ENCODE measurements at regions not wholly inside any gene's neighbourhood (a gene's known extent, or its start where the extent isn't known, plus 50 kb on each side); places are given as distances from the start of the nearest gene placed in this dataset.

GRCh38 chr6:76817429-76817828 lies 645.9 kb downstream of the HTR1B start:
- TF ChIP-seq CTCF (IDR thresholded peaks at IDR 0.05; ENCODE audit: insufficient read depth, low read length, severe bottlenecking), result no peak
- DNase-seq (ENCODE audit: low read depth) (no peak), FAIRE-seq (no peak)
- Histone ChIP-seq H3K27me3 (ENCODE audit: control insufficient read depth, insufficient read depth, low read length) (no peaks in the 10 kb centered on the region), H3K36me3 (ENCODE audit: control insufficient read depth, insufficient read depth, low read length) (no peaks in the 10 kb centered on the region), H3K4me3 (ENCODE audit: low read depth, low read length) (no peak overlapping the region)

DNA sequence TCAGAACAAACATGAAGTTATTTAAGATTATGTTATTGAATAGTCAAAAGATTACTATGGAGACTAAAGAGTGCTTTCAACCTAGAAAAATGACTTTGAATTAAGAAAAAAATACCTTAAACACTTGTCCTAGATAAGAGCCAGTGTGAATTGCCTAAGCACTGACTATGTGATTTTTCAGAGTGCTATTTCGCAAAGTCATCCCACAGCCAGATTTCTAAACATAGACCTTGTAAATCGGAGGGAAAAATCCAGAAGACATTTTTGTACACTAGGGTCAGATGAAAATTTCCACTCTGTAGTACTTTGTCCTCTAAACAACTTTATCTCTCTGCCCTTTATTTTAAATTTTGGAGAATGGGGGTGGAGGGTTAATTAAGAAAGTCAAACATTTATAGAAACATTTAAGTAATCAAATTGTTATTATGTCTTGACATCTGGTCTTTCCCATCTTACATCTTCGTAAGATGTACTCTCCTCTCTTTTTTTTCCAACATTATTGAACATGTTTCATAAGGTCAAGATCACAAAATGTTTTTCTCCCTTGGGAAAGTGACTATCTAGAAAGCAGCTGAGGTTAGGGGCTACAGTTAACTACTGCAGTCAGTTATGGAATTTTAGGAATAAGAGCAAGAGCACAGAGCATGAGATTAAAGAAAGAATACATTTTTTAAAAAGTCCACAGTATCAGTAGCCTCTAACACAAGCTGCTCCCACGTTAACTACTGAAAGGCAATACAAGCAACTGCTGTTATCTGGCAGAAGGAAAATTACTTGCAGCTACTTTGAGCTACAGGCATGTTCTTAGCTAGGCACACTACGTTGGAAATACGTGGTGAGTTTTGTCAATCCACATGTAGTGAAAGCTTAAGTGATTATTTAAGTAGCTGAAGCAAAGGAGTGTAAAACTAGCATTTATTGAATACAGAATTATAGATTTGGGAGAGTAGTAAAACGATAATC lies 648.5 kb downstream of the HTR1B start:
- no peaks in the 10 kb centered on the region for H3K27me3 ChIP-seq (ENCODE audit: control insufficient read depth, insufficient read depth, low read length)
- FAIRE-seq, result no peak

DNA sequence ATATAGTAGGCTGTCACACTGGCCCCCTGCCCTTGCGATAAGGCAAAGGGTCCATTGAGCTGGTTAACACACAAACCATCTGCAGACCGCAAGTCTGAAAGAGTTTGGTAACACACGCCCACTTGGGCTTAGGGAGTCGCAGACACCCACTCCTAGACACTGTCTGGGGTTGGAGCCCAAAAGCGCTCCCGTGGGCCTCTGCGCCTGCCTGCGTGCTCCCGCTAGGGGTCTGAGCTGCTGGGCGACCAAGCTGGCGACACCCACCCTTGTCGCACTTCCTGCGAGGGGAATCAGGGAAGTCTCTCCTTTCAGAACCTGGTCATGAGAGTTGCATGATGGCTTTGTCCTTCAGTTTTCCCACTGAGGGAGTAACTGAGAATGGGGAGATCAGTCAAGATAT lies 653.0 kb downstream of the HTR1B start:
- TF ChIP-seq CTCF (IDR thresholded peaks at IDR 0.05; ENCODE audit: insufficient read depth, low read length, severe bottlenecking), result no peak
- FAIRE-seq, result no peak

More for the DNA sequence above, 648.5 kb downstream of the HTR1B start:
- no peak for TF ChIP-seq CTCF (IDR thresholded peaks at IDR 0.05; ENCODE audit: insufficient read depth, low read length, severe bottlenecking)
- Histone ChIP-seq H3K36me3 (ENCODE audit: control insufficient read depth, insufficient read depth, low read length) (no peaks in the 10 kb centered on the region), H3K4me3 (ENCODE audit: low read depth, low read length) (no peak overlapping the region)
- DNase-seq (ENCODE audit: low read depth), result no peak

GRCh38 chr6:76803038-76803580 lies 660.2 kb downstream of the HTR1B start:
- H3K4me3 ChIP-seq (ENCODE audit: low read depth, low read length), result no peak overlapping the region
- FAIRE-seq (no peak), DNase-seq (ENCODE audit: low read depth) (no peak)
- H3K27me3 ChIP-seq (ENCODE audit: control insufficient read depth, insufficient read depth, low read length), result no peaks in the 10 kb centered on the region
- no peaks in the 10 kb centered on the region for H3K36me3 ChIP-seq (ENCODE audit: control insufficient read depth, insufficient read depth, low read length)
- TF ChIP-seq CTCF (IDR thresholded peaks at IDR 0.05; ENCODE audit: insufficient read depth, low read length, severe bottlenecking), result no peak

More for the DNA sequence above, 653.0 kb downstream of the HTR1B start:
- no peaks in the 10 kb centered on the region for H3K36me3 ChIP-seq (ENCODE audit: control insufficient read depth, insufficient read depth, low read length)
- no peak for DNase-seq (ENCODE audit: low read depth)
- no peak overlapping the region for H3K4me3 ChIP-seq (ENCODE audit: low read depth, low read length)
- H3K27me3 ChIP-seq (ENCODE audit: control insufficient read depth, insufficient read depth, low read length), result no peaks in the 10 kb centered on the region

- no peak for TF ChIP-seq CTCF (IDR thresholded peaks at IDR 0.05; ENCODE audit: insufficient read depth, low read length, severe bottlenecking)
- DNase-seq (ENCODE audit: low read depth), result peak; percentile 71
- Histone ChIP-seq H3K27me3 (ENCODE audit: control insufficient read depth, insufficient read depth, low read length) (no peaks in the 10 kb centered on the region), H3K4me3 (ENCODE audit: low read depth, low read length) (no peak overlapping the region), H3K36me3 (ENCODE audit: control insufficient read depth, insufficient read depth, low read length) (no peaks in the 10 kb centered on the region)
- no peak for FAIRE-seq
Observed at GRCh38 chr6:76792394-76792793, 670.9 kb downstream of the HTR1B start.

Measured in bronchial epithelial cell (primary cell).